Kidney (tissue), 13 donors: ENCODE measurements at regions not wholly inside any gene's neighbourhood (a gene's known extent, or its start where the extent isn't known, plus 50 kb on each side); places are given as distances from the start of the nearest gene placed in this dataset.

ENCODE experiments used
- DNase-seq, 5 donors: peaks; one replicate each; pipeline ENCODE4 v3.0.0-alpha.2; 2013 to 2020
- FAIRE-seq: peaks from 2 replicates; lab custom pipeline; 2012; peaks lifted over from hg19 to GRCh38; lab: Jason Lieb, UNC
- H3K27ac ChIP-seq, 2 donors: one replicate each; pipeline ENCODE4 v1.7.0; 2013; ENCODE audit warnings: low read depth in 2 of 2, low read length in 2 of 2, inconsistent platforms in 1 of 2
- H3K27me3 ChIP-seq: one replicate; pipeline ENCODE4 v1.7.1; 2013; ENCODE audit warnings: low read length, inconsistent platforms; ENCODE audit not compliant: control insufficient read depth, insufficient read depth
- H3K36me3 ChIP-seq, 3 donors: one replicate each; pipeline versions ENCODE4 v1.7.0 to v1.7.1; 2013; ENCODE audit warnings: low read length in 3 of 3, control low read depth in 1 of 3, inconsistent platforms in 1 of 3; ENCODE audit not compliant: insufficient read depth in 3 of 3, control insufficient read depth in 2 of 3
- H3K4me1 ChIP-seq, 3 donors: one replicate each; pipeline versions ENCODE4 v1.7.0 to v1.7.1; 2013; ENCODE audit warnings: low read length in 3 of 3, inconsistent platforms in 1 of 3, low read depth in 1 of 3; ENCODE audit not compliant: control insufficient read depth in 2 of 3, insufficient read depth in 2 of 3
- H3K4me3 ChIP-seq, 3 donors: one replicate each; pipeline versions ENCODE4 v1.7.0 to v1.8.1; 2013; ENCODE audit warnings: low read length in 3 of 3, control low read depth in 1 of 3, inconsistent platforms in 1 of 3
- H3K9ac ChIP-seq, 3 donors: one replicate each; pipeline versions ENCODE4 v1.7.0 to v1.7.1; 2013; ENCODE audit warnings: low read length in 3 of 3, control low read depth in 1 of 3, inconsistent platforms in 1 of 3
- H3K9me3 ChIP-seq, 3 donors: one replicate each; pipeline versions ENCODE4 v1.7.0 to v1.7.1; 2013; ENCODE audit warnings: low read length in 3 of 3, control low read depth in 1 of 3, inconsistent platforms in 1 of 3; ENCODE audit not compliant: control insufficient read depth in 2 of 3, insufficient read depth in 1 of 3
- CTCF ChIP-seq: IDR thresholded peaks from 3 replicates; pipeline ENCODE4 v1.5.1; 2012; ENCODE audit warnings: mild to moderate bottlenecking, moderate library complexity, borderline replicate concordance; ENCODE audit not compliant: insufficient read depth; ENCODE audit errors: extremely low read depth
- intact Hi-C: fragments of 100-400 bp; cut with DNase I; formaldehyde crosslinking; loops from one replicate; pipeline ENCODE4 v1.11.1; 2022
- donor health status: control.
- donor health status: control.
- donor health status: control.
- donor health status: control.
- donor health status: control.
- donor health status: DM: yes; HTN: yes; CAD: no.
- donor health status: Normal renal cell carcinoma (clear cell type).

- FAIRE-seq, result no peak
- no peak for TF ChIP-seq CTCF
- no peak overlapping the region for H3K27ac ChIP-seq
Measured at GRCh38 chr11:126129727-126130671, 67.3 kb upstream of the CDON start.

GRCh38 chr11:126127898-126128297 lies 65.2 kb upstream of the CDON start:
- no peaks in the 10 kb centered on the region for H3K27me3 ChIP-seq
- no peak for TF ChIP-seq CTCF
- no peaks in the 10 kb centered on the region for H3K9me3 ChIP-seq
- H3K4me1 ChIP-seq, result no peaks in the 10 kb centered on the region
- no peak overlapping the region for H3K4me3 ChIP-seq
- no peak overlapping the region for H3K9ac ChIP-seq
- H3K36me3 ChIP-seq, result no peaks in the 10 kb centered on the region
- FAIRE-seq, result no peak
- intact Hi-C loops, result no loop called here
- peak in 1 of 5 donors; percentile 21 for DNase-seq
- H3K27ac ChIP-seq, result no peak overlapping the region

More at GRCh38 chr11:126129727-126130671, 67.3 kb upstream of the CDON start:
- DNase-seq, result peak in 1 of 5 donors; percentile 44
- no peak overlapping the region for H3K9ac ChIP-seq
- H3K36me3 ChIP-seq, result no peaks in the 10 kb centered on the region
- no peaks in the 10 kb centered on the region for H3K27me3 ChIP-seq
- H3K4me3 ChIP-seq, result no peak overlapping the region
- no peaks in the 10 kb centered on the region for H3K4me1 ChIP-seq
- no peaks in the 10 kb centered on the region for H3K9me3 ChIP-seq
- intact Hi-C loops, result no loop called here

GRCh38 chr11:126127284-126127845 lies 64.7 kb upstream of the CDON start:
- DNase-seq (no peak), FAIRE-seq (no peak)
- Histone ChIP-seq H3K36me3 (no peaks in the 10 kb centered on the region), H3K4me1 (no peaks in the 10 kb centered on the region), H3K4me3 (no peak overlapping the region), H3K9ac (no peak overlapping the region), H3K27me3 (no peaks in the 10 kb centered on the region), H3K9me3 (no peaks in the 10 kb centered on the region), H3K27ac (no peak overlapping the region)
- intact Hi-C loops, result no loop called here
- no peak for TF ChIP-seq CTCF
